Non-pigmented ciliary epithelial cell (primary cell): ENCODE measurements at regions not wholly inside any gene's neighbourhood (a gene's known extent, or its start where the extent isn't known, plus 50 kb on each side); places are given as distances from the start of the nearest gene placed in this dataset.
"Not testable (repeated sequence)": the region's sequence is repeated elsewhere in the genome, so short reads cannot be mapped to it uniquely, and the experiment has no call there.

Experiments
- DNase-seq: peaks from one replicate; pipeline ENCODE4 v3.0.0-alpha.2; 2010; ENCODE audit warnings: low read depth

DNA sequence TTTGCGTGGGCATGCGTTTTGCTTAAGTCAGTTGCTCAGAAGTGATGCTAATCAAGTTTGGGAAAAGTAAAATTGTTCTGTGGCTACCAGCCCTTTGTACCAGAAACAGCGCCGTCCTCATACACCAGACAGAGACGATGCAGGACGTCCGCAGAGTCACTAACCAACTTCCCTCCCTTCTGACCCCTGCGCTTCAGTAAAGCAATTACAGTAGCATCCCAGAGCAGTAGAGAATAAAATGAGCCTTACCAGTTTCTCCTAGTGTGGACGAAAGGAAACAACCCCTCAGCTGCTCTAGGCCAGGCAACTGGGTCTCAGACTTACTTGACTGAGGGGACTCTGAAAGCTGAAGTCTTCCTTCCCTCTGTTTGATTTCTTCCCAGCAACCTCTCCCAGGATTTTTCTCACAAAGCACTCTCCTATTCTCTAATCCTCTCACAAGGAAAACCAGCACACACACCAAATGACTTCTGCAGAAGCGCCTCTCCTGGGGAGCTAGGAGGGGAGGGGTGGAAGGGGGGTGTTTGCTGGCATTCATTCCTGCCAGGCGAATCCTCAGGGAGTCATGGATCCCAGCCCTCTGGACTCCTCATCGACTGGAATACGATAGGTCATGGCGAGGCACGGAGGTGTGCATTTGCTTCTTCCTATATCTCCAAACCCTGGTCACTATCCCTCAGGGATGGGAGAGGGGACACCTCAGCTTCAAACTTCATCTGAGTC, 56.0 kb upstream of the MID1 start:
- no peak for DNase-seq

DNA sequence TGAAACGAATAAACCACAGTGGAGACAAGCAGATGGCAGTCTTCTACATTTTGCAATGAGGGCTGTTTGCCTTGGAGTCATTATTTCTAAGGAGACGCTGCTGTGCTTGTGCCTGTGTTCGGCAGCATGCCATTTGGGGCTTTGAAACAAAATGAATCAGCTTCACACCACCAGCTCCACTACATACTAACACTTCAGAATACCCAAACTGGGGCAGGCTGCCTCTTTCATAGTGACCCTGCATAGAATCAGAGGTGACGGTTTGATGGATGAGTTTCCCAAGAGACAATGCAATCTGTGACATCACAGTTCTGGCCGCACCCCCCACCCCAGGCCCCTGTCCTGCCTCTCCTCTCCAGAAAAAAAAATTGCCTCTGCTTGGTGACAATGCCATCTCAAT, 57.1 kb upstream of the MID1 start:
- DNase-seq = no peak

DNA sequence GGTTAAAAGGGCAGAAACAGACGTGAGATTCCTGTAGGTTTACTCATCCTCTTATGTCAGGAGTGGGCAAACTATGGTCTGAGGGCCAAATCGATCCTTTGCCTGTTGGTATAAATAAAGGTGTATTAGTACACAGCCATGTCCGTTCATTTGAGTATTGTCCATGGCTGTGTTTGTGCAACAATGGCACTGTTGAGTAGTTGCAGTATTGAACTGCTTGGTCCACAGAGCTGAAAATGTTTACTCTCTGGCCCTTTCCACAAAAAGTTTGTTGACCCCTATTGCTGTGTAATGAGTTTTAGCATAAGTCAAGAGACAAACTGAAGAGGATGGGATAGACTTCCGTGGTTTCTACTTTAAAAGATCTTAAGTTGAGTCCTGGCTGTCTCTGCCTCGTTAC, 59.0 kb upstream of the MID1 start:
- DNase-seq = no peak

DNA sequence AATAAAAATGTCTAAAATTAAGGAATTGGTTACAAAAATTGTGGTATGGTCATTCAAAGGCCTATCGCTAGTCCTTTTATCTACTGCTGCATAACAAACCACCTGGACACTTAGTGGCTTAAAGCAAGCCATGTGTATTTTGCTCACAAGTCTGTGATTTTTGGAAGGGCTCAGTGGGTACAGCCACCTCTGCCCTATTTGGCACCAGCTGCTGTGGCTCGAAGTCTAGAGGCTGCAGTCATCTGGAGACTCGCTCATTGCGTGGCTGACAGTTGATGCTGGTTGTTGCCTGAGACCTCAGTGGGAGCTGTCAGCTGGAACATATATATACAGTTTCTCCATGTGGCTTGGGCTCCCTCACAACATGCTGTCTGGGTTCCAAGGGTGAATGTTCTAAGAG, 60.8 kb upstream of the MID1 start:
- DNase-seq = no peak

DNA sequence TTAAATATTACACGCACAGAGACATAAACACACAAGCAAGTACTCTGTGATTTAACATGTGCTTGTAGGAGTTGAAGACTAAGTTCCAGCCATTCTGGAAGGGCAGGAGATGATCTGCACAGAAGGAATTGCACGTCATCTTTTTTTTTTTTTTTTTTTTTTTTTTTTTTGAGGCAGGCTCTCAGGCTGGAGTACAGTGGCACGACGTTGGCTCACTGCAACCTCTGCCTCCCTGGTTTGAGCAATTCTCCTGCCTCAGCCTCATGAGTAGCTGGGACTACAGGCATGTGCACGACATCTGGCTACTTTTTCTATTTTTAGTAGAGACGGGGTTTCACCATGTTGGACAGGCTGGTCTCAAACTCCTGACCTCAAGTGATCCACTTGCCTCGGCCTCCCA, 63.2 kb upstream of the MID1 start:
- not testable (repeated sequence) for DNase-seq

DNA sequence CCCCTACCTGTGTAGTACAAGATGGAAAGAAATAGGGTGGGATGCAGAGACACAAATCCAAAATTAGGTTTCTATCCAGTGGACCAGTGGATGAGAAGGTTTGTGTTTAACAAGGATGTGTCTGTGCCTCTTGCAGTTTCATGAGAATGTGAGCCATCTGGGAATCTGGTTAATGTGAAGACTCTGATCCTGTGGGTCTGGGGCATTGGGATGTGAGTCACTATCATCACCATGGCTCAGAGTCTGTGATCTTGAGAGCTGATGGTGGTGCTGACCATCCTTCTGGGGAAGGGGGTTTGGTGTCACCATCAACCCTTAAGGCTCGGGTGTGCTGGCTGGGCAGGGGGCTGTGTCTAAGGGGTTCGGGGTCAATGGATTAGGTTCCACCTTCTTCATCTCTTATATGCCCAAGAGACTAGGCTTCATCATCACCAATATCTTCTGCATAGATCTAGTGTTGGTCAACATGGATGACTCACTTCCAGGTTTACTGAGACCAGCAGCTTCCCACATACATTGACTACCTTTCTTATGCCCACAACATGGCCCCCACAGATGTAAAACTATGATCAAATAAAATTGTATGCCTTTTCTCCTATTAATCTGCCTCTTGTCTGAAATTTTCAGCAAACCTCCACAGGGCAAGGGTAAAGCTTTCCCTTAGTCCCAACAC, 65.7 kb upstream of the MID1 start:
- DNase-seq = no peak

DNA sequence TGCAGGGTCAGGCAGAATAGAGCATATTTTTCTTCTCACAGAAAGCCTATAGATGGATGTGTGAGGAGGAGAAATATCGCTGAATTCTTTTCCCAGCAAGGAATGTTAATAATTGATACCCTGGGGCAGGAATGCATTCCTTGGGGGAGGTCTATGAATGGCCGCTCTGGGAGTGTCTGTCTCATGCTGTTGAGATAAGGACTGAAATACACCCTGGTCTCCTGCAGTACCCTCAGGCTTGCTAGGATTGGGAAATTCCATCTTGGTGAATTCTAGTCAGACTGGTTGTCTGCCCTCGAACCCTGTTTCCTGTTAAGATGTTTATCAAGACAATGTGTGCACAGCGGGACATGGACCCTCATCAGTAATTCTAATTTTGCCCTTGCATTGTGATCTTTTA, 71.4 kb upstream of the MID1 start:
- DNase-seq = not testable (repeated sequence)

DNA sequence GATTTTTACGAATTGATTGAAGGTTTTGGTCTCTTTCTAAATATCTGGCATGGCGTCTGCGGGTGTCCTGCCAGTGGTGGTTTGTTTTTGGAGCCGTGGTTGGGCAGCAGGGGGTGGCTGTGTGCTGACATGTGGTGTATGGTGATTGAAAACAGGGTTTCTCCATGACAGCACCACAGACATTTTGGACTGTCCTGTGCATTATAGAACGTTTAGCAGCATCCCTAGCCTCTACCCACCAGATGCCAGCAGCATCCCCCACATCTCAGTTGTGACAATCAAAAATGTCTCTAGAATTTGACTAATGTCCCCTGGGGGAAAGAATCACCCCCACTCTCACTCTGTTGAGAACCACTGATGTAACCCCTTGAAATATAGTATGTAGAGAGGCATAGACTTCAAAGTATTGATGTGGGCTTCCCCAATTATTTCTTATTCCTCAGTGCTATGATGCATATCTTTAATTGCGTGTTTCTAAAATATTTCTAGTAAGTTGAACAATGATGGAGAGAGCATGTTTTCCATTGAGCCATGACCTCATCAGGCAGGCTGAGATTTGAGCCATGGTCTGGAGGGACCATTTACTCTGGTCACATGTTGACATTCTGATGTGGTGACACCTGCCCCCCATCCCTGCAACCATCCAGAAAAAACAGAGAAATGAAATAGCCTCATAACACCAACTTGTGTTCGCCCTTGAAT, 77.4 kb upstream of the MID1 start:
- DNase-seq = no peak

DNA sequence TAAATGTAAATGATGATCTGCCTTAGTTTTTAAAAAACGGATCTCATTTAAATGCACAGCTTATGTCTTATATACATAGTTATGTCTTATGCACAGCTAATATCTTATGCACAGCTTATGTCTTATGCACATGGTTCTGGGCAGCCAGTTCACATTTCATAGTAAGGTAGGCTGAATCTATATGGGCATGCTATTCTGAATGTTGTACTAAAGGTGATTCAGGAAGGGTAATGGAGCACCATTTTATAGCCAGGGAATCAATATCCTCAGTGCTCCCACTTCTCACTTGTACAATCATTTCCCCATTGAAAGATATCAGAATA, 77.9 kb upstream of the MID1 start:
- no peak for DNase-seq

DNA sequence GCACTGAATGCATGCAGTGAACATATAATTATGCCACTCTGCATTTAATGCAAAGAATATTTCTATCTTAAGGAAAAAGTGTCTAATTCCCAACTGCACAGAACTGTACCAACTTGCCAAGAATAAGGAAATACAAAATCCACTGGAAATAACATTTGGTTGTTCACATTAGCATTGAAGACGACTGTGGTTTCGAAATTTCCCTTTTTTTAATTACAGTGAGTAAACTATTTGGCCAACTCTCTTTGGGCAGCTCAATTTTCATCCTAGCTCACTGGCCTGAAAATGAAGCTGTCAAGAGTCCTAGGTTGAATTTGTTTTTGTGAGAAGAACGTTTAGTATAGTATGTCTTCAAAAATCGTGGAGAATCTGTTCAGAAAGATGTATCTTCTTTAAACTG, 81.6 kb upstream of the MID1 start:
- no peak for DNase-seq

DNA sequence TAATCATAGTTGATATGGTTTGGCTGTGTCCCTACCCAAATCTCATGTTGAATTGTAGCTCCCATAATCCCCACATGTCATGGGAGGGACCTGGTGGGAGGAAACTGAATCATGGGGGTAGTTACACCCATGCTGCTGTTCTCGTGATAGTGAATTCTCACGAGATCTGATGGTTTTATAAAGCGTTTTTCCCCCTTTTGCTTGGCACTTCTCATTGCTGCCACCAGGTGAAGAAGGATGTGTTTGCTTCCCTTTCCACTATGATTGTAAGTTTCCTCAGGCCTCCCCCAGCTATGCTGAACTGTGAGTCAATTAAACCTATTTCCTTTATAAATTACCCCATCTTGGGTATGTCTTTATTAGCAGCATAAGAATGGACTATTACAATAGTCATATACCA, 86.0 kb upstream of the MID1 start:
- DNase-seq = not testable (repeated sequence)

DNA sequence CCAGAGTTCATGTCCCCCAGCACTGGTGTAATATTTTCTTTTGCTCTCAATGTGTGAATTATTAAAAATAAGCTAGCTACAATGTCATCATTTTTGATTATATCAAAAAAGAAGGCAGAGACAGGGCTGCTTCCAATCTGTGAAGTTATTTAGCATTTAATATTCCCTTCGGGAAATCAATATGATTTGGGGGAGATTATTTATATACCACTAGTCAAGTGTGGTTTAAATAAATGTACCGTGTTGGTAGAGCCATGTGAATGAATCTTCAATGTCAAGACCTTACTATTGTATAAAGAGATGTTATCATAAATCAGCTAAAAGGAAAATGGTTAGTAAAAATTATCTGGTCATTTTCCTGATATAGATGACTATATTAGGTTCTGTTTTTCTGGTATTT, 87.4 kb upstream of the MID1 start:
- no peak for DNase-seq

DNA sequence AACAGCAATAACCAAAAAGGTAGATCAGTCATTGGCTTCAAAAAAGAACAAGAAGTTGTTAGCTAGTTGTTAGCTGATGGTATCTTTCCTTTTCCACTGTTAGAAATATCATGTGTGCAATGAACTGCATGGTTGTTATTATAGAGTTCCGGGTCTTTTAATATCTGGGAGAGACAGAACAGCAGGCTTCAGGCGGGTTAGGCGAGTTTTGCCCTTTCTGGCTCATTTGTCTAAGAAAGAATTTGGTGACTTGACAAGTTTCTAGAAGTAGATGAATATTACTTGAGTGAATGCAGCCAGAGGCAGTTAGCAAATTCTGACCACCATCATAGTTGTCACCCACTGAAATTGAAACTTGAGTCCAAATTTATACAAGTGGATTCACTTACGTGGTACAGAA, 88.9 kb upstream of the MID1 start:
- DNase-seq = no peak

DNA sequence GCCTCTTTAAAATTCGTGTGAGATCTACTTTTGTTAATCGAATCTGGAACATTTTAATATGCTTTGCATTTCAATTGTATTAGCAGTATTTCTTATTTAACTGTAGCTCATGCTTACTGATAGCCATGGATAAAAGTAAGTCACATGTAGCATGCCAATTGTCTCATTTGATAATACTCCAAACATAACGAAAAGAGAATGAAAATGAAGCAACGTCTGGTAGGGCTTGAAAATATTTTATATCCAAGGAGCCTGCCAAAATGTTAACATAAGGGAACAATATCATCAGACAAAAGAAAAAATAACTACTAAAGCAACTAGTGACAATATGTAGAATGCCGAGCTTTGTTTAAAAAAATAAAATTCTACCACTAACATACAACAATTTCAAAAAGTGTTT, 94.1 kb upstream of the MID1 start:
- DNase-seq = no peak

DNA sequence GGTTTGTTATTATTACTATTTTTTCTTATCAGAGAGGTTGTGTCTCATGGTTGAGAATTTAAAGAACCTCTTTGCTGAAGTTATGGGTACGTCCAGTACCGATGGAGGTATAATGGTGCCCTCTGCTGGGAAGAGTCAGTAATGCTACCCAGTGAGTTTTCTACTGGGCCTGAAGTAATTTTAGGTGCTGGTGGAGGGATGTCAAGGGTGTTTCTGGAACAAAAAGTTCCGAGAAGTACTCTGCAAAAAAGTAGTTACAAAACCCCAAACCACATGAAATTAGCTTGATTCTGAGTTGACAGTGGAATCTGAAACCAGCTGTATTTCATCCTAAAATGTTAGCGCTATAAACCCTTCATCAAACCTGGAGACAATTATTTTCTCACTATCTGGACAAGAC, 102.5 kb upstream of the MID1 start:
- DNase-seq = peak; percentile 8

DNA sequence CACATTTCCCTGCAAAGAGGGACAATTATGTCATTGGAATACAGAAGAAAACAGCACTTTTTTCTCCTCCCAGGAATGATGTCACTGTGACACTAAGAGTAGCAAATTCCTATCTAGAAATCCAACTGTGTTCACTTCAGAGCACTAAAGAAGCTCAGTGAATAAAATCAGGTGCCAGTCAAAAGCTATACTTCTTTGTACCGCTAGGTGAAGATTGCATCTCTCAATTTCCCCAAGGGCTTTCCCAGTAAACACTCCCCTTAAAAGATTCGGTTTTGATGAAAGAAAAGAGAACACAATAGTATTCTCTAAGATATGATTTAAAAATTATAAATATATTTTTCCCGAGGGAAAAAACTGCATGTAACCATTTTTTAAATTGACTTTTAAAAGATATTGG, 104.7 kb upstream of the MID1 start:
- no peak for DNase-seq

DNA sequence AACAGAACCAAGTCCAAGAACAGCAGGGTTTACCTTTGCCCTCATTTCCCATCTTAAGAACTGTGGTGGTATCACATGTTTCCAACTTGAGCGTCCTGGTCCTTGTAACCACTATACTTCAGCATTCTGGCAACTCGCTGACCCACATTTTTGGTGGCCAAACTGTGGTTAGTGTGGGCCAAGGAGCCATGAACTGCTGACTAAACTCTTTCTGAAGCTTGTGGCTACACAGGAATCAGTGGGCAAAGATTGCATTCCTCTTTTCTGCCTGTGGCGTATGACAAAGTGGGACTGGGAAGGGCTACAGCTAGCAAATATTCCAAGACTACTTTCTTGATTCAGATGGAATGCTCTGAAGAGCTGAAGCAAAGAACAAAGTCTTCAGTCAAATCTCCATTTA, 106.3 kb upstream of the MID1 start:
- DNase-seq = peak; percentile 59

DNA sequence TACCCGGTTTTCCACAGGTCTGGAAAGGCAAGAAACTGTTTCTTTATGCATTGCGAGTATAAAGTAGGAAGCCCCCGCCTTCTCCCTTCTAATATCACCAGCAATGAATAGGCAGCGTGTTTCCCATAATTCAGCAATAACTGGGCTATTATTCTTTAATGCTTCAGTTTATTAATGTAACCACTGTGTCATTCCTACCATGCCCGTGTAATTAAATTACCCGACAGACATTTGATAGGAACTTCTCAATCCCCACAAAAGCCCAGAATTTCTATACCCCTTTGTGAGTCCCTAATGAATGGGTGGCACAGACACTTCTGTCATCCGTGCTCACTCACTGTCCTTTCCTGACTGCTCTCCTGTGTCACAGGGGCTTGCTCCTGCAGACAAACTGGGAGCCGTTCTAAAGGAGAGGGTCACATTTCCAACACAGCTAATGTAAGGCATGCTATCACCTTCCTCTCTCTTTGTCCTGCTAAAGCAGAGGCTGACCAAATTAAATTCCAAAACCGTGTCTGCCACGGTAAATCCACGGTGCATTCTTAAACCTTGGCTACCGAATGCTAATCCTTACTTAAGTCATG, 108.5 kb upstream of the MID1 start:
- no peak for DNase-seq

DNA sequence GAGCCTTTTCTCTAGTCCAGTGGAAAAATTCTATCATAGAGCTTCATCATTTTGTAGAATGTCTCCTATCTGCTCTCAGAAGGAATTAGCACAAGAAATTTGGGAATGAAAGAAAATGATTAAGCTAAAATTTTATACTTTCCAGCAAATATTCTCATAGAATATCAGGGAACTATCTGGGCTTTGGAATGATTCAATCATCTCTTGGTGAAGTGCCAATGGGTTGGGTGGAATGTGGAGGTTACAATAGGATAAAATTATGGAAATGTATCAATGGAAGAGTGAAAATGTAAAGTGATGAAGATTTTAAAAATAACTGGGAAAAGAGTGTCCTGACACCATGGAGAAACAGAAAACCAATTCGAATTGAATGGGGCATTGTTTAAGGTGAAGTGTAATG, 119.0 kb upstream of the MID1 start:
- DNase-seq = no peak

DNA sequence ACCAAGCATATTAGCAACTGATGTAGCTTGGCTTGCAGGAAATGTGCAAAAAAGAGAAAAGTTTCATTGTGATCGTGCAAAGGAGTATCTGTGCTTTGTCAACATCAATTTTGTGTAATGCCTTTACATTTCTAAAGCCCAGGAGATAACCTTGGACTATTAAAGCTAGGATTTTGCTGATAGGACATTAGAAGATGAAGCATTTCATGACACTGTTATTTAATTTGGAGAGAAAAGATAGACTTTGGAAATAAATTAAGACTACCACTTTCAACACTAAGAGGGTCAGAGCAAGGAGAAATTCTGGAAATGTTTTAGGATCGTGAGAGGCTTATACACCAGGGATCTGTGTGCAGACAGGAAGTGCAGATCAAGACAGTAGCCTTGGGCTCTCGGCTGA, 120.6 kb upstream of the MID1 start:
- DNase-seq = no peak

DNA sequence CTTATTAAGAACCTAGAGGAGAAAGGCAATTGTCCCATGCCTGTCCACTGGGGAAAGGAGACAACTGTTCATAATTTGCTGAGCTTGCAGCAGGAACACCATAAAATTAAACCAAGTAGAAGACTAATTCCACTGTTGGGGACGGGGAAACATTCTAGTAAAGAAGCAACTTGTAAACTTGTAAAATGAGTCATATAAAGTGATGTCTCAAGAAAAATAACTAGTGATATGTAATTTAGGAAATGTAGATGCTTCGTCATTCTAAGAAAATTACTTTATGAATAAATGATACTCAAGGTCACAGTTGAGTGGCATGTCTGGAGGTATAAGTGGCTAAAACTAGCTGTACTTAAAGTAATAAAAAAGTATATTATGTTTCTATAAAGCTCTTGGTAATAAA, 121.2 kb upstream of the MID1 start:
- no peak for DNase-seq

DNA sequence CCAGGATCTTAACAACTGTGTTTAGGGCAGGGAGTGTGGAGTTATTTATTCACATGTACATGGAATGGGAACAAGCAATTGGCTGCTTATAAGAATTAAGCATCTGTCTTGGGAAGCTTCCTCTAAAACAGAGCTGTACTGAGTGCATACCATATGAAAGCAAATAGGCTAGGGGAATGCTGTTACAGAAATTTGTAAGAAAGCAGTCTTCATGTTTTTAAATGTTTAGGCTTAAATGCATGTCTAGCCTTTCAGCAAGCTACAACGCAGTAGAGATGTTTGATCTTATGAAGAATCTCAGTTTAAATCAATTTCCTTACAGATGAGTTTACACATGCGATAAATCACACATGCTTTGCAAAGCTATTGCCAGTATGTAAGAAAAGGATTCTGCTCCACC, 123.1 kb upstream of the MID1 start:
- no peak for DNase-seq

DNA sequence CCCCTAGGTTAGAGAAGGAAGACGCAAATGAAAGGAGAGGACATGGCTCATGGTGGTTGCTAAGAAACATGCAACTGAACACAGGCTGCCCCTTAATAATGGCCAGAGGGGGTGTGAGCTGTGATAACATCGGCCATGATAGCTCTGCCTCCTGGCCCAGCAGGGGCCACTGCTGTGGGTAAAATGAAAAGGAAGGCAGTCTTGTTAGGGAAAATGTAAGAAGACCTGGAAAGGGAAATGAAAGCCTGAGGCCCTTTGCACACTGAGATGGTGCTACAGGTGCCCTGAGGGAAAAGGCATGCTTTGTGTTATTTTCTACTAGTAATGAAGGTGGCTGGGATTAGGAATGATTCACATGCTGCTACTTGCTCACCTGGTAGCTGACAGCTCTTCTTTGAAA, 123.6 kb upstream of the MID1 start:
- DNase-seq = no peak
